D721Med (cell line): ENCODE measurements at regions not wholly inside any gene's neighbourhood (a gene's known extent, or its start where the extent isn't known, plus 50 kb on each side); places are given as distances from the start of the nearest gene placed in this dataset.

Experiments used
- DNase-seq: peaks from one replicate; pipeline ENCODE4 v3.0.0; 2011; ENCODE audit warnings: low spot score; ENCODE audit not compliant: insufficient read length
- FAIRE-seq: peaks from 2 replicates; lab custom pipeline; 2011; peaks lifted over from hg19 to GRCh38; lab: Jason Lieb, UNC
- CTCF ChIP-seq: IDR thresholded peaks from 2 replicates; pipeline ENCODE4 v1.5.1; 2012; ENCODE audit warnings: mild to moderate bottlenecking, control low read depth; ENCODE audit not compliant: insufficient read depth; ENCODE audit errors: missing control alignments

DNA sequence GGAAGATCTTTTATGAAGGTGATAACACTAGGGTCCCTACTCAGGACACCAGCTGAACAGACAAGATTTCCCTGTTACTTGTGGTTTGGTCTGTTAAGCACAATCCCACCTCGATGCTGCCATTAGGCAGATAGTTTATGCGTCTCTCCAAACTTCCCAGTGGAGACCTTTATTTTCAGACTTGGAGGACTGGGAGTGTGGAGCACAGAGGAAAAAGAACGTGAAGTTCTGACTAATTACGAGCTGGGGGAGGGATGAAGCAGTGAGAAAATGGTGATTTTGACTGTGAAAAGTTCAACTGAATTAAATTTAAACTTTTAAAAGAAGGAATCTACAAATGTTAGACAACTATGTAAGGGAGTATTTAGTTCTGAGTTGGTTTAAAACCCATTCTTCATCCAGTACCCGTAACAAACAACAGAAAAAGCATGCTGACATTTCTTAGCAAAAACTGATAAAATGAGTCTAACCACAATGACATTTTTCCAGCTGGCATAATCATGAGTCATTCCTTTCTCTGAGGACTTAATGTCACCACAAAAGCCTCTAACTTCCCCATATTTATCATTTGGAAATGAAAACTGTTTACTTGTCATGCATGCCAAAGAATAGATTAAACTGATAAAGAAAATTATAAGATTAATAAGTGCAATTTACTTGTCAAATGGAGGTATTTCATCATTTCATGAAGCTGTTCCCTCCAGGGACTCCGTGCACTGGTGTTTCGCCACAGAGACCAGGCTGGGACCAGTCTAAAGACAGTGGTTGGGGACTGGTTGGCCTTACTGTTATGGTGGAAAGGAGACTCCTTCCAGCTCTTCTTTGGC lies 113.3 kb upstream of the SSTR4 start:
- DNase-seq (no peak), FAIRE-seq (no peak)
- TF ChIP-seq CTCF, result no peak

DNA sequence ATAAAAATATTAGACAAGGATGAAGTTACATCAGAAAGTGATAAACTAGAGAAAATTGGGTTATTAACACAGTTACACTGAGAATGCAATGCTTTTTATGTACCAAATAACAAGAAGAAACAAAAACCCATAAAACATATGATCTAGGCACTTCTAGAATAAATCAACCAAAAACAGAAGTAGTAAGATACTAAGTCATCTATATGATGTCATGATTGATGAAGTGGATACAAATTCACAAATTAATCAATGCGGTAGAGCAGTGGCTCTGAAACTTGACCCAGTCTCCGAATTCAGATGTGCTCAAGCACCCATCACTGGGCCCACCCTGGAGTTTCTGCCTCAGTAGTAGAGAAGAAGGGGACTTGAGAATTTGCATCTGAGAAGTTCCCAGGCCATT lies 112.1 kb upstream of the SSTR4 start:
- TF ChIP-seq CTCF, result no peak
- FAIRE-seq (no peak), DNase-seq (no peak)

GRCh38 chr20:22924046-22924737 lies 110.9 kb upstream of the SSTR4 start:
- DNase-seq (no peak), FAIRE-seq (no peak)
- TF ChIP-seq CTCF, result no peak

GRCh38 chr20:22924949-22925612 lies 110.0 kb upstream of the SSTR4 start:
- TF ChIP-seq CTCF, result no peak
- FAIRE-seq (no peak), DNase-seq (no peak)

DNA sequence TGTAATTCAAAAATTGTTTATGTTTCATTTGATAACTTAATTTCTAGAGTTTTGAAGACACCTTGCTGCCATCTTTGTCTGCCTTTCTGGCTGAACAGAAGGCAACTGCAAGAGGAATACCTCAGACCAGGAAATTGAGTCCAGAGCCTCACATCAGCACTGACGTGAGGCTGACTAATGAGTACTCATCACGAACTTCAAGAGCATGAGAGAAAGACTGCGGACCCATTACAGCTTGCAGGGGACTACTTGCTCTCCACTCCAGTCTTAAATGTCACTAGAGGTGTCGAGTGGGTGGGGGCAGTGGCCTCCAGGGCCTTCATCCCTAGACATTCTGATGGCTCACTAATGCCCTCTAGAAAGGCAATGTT lies 109.5 kb upstream of the SSTR4 start:
- no peak for DNase-seq
- no peak for TF ChIP-seq CTCF
- no peak for FAIRE-seq

DNA sequence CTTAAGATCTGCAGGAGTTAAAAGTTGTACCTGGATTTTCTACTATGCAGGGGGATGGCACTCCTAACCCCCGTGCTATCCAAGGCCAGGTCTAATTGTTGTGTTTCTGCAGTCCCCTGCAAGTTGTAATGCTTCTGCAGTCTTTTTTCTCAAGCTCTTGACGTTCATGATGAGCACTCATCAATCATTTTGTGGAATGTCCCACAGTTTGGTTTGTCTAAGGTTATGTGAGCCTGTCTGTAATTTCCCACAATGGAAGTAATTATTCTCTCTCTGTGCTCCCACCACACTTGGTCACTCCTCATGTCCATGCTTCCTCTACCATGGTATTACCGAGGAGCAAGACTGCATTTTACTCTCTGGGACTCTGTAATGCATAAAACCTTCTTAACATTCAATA lies 107.6 kb upstream of the SSTR4 start:
- no peak for FAIRE-seq
- DNase-seq, result no peak
- no peak for TF ChIP-seq CTCF

GRCh38 chr20:22928679-22929078 lies 106.4 kb upstream of the SSTR4 start:
- DNase-seq (no peak), FAIRE-seq (no peak)
- no peak for TF ChIP-seq CTCF
